ENCODE measurements at regions not wholly inside any gene's neighbourhood (a gene's known extent, or its start where the extent isn't known, plus 50 kb on each side); places are given as distances from the start of the nearest gene placed in this dataset.

DNA sequence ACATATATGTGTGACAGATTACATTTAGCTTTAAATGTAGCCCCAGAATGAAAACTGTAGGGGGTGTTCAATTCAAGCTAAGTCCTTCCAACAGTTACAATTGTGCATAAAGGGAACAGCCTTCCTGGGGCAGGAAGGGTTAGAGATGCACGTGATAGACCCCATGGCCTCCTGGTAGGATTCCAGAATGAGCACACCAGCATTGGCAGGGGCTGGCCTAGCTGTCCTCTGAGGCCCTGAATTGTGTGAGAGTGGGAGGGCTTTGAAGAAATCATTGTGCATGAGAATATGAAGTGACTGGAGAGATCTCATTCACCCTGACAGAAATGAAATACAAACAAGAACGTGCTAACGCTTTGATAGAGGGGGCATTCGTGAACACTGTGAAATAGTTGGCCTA is 663.8 kb upstream of the KLF4 start:
- TF ChIP-seq EZH2phosphoT487 (IDR thresholded peaks at IDR 0.05; ENCODE audit: unreplicated experiment): no peak
- TF ChIP-seq, protein P1, sequence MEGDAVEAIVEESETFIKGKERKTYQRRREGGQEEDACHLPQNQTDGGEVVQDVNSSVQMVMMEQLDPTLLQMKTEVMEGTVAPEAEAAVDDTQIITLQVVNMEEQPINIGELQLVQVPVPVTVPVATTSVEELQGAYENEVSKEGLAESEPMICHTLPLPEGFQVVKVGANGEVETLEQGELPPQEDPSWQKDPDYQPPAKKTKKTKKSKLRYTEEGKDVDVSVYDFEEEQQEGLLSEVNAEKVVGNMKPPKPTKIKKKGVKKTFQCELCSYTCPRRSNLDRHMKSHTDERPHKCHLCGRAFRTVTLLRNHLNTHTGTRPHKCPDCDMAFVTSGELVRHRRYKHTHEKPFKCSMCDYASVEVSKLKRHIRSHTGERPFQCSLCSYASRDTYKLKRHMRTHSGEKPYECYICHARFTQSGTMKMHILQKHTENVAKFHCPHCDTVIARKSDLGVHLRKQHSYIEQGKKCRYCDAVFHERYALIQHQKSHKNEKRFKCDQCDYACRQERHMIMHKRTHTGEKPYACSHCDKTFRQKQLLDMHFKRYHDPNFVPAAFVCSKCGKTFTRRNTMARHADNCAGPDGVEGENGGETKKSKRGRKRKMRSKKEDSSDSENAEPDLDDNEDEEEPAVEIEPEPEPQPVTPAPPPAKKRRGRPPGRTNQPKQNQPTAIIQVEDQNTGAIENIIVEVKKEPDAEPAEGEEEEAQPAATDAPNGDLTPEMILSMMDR (conservative IDR thresholded peaks at IDR 0.05; ENCODE audit: low read depth in 2 of 2): no peak
- TF ChIP-seq, protein P2, sequence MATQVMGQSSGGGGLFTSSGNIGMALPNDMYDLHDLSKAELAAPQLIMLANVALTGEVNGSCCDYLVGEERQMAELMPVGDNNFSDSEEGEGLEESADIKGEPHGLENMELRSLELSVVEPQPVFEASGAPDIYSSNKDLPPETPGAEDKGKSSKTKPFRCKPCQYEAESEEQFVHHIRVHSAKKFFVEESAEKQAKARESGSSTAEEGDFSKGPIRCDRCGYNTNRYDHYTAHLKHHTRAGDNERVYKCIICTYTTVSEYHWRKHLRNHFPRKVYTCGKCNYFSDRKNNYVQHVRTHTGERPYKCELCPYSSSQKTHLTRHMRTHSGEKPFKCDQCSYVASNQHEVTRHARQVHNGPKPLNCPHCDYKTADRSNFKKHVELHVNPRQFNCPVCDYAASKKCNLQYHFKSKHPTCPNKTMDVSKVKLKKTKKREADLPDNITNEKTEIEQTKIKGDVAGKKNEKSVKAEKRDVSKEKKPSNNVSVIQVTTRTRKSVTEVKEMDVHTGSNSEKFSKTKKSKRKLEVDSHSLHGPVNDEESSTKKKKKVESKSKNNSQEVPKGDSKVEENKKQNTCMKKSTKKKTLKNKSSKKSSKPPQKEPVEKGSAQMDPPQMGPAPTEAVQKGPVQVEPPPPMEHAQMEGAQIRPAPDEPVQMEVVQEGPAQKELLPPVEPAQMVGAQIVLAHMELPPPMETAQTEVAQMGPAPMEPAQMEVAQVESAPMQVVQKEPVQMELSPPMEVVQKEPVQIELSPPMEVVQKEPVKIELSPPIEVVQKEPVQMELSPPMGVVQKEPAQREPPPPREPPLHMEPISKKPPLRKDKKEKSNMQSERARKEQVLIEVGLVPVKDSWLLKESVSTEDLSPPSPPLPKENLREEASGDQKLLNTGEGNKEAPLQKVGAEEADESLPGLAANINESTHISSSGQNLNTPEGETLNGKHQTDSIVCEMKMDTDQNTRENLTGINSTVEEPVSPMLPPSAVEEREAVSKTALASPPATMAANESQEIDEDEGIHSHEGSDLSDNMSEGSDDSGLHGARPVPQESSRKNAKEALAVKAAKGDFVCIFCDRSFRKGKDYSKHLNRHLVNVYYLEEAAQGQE (IDR thresholded peaks at IDR 0.05; ENCODE audit: unreplicated experiment): no peak
- TF ChIP-seq EZH2 (IDR thresholded peaks at IDR 0.05; ENCODE audit: low read depth, unreplicated experiment): no peak
- TF ChIP-seq STAT1 (IDR thresholded peaks at IDR 0.05; ENCODE audit: unreplicated experiment): no peak
- TF ChIP-seq CREB1 (CRISPR knock-in tag; IDR thresholded peaks at IDR 0.05; ENCODE audit: low read depth): no peak
- TF ChIP-seq, protein P3, sequence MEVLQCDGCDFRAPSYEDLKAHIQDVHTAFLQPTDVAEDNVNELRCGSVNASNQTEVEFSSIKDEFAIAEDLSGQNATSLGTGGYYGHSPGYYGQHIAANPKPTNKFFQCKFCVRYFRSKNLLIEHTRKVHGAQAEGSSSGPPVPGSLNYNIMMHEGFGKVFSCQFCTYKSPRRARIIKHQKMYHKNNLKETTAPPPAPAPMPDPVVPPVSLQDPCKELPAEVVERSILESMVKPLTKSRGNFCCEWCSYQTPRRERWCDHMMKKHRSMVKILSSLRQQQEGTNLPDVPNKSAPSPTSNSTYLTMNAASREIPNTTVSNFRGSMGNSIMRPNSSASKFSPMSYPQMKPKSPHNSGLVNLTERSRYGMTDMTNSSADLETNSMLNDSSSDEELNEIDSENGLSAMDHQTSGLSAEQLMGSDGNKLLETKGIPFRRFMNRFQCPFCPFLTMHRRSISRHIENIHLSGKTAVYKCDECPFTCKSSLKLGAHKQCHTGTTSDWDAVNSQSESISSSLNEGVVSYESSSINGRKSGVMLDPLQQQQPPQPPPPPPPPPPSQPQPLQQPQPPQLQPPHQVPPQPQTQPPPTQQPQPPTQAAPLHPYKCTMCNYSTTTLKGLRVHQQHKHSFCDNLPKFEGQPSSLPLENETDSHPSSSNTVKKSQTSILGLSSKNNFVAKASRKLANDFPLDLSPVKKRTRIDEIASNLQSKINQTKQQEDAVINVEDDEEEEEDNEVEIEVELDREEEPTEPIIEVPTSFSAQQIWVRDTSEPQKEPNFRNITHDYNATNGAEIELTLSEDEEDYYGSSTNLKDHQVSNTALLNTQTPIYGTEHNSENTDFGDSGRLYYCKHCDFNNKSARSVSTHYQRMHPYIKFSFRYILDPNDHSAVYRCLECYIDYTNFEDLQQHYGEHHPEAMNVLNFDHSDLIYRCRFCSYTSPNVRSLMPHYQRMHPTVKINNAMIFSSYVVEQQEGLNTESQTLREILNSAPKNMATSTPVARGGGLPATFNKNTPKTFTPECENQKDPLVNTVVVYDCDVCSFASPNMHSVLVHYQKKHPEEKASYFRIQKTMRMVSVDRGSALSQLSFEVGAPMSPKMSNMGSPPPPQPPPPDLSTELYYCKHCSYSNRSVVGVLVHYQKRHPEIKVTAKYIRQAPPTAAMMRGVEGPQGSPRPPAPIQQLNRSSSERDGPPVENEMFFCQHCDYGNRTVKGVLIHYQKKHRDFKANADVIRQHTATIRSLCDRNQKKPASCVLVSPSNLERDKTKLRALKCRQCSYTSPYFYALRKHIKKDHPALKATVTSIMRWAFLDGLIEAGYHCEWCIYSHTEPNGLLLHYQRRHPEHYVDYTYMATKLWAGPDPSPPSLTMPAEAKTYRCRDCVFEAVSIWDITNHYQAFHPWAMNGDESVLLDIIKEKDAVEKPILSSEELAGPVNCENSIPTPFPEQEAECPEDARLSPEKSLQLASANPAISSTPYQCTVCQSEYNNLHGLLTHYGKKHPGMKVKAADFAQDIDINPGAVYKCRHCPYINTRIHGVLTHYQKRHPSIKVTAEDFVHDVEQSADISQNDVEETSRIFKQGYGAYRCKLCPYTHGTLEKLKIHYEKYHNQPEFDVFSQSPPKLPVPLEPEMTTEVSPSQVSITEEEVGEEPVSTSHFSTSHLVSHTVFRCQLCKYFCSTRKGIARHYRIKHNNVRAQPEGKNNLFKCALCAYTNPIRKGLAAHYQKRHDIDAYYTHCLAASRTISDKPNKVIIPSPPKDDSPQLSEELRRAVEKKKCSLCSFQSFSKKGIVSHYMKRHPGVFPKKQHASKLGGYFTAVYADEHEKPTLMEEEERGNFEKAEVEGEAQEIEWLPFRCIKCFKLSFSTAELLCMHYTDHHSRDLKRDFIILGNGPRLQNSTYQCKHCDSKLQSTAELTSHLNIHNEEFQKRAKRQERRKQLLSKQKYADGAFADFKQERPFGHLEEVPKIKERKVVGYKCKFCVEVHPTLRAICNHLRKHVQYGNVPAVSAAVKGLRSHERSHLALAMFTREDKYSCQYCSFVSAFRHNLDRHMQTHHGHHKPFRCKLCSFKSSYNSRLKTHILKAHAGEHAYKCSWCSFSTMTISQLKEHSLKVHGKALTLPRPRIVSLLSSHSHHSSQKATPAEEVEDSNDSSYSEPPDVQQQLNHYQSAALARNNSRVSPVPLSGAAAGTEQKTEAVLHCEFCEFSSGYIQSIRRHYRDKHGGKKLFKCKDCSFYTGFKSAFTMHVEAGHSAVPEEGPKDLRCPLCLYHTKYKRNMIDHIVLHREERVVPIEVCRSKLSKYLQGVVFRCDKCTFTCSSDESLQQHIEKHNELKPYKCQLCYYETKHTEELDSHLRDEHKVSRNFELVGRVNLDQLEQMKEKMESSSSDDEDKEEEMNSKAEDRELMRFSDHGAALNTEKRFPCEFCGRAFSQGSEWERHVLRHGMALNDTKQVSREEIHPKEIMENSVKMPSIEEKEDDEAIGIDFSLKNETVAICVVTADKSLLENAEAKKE (CRISPR knock-in tag; IDR thresholded peaks at IDR 0.05): no peak
- no peak for TF ChIP-seq POLR2AphosphoS5 (IDR thresholded peaks at IDR 0.05; ENCODE audit: low read depth)
- TF ChIP-seq, protein P4, sequence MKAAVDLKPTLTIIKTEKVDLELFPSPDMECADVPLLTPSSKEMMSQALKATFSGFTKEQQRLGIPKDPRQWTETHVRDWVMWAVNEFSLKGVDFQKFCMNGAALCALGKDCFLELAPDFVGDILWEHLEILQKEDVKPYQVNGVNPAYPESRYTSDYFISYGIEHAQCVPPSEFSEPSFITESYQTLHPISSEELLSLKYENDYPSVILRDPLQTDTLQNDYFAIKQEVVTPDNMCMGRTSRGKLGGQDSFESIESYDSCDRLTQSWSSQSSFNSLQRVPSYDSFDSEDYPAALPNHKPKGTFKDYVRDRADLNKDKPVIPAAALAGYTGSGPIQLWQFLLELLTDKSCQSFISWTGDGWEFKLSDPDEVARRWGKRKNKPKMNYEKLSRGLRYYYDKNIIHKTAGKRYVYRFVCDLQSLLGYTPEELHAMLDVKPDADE (IDR thresholded peaks at IDR 0.05): no peak
- no peak for TF ChIP-seq ZNF114 (CRISPR knock-in tag; IDR thresholded peaks at IDR 0.05)
- TF ChIP-seq JUNB (IDR thresholded peaks at IDR 0.05; ENCODE audit: unreplicated experiment): no peak
- TF ChIP-seq ZNF331 (CRISPR knock-in tag; IDR thresholded peaks at IDR 0.05; ENCODE audit: low read depth): no peak
- TF ChIP-seq NANOG (IDR thresholded peaks at IDR 0.05; ENCODE audit: borderline replicate concordance): no peak

Data from GM23338 (cell line).